Effector memory CD8-positive, alpha-beta T cell (primary cell): ENCODE measurements at regions not wholly inside any gene's neighbourhood (a gene's known extent, or its start where the extent isn't known, plus 50 kb on each side); places are given as distances from the start of the nearest gene placed in this dataset.

ENCODE experiments used
- ATAC-seq: fragments of 150-1000 bp; cut with Tn5 transposase; replicated peaks from 2 replicates; pipeline ENCODE4 v1.10.0; 2021; ENCODE audit warnings: mild to moderate bottlenecking, moderate library complexity
- DNase-seq, 3 experiments: peaks; one replicate each; pipeline ENCODE4 v3.0.0; 2021
- H3K27ac Mint-ChIP-seq, 2 donors: one replicate each; pipeline ENCODE4 v1.8.0; 2022; ENCODE audit warnings: mild to moderate bottlenecking in 2 of 2, mixed read lengths in 2 of 2, moderate library complexity in 2 of 2
- H3K27me3 Mint-ChIP-seq, 2 donors: one replicate each; pipeline ENCODE4 v1.8.0; 2022; ENCODE audit warnings: mixed read lengths in 2 of 2
- H3K36me3 Mint-ChIP-seq: one replicate; pipeline ENCODE4 v1.8.0; 2022; ENCODE audit warnings: mild to moderate bottlenecking, moderate library complexity, mixed read lengths; ENCODE audit not compliant: insufficient read depth
- H3K4me1 Mint-ChIP-seq, 2 donors: one replicate each; pipeline ENCODE4 v1.8.0; 2022; ENCODE audit warnings: low read depth in 2 of 2, mixed read lengths in 2 of 2
- H3K4me3 Mint-ChIP-seq, 2 donors: one replicate each; pipeline ENCODE4 v1.8.0; 2022; ENCODE audit warnings: mild to moderate bottlenecking in 2 of 2, mixed read lengths in 2 of 2, moderate library complexity in 2 of 2
- H3K9me3 Mint-ChIP-seq, 2 donors: one replicate each; pipeline ENCODE4 v1.8.0; 2022; ENCODE audit warnings: mixed read lengths in 2 of 2

DNA sequence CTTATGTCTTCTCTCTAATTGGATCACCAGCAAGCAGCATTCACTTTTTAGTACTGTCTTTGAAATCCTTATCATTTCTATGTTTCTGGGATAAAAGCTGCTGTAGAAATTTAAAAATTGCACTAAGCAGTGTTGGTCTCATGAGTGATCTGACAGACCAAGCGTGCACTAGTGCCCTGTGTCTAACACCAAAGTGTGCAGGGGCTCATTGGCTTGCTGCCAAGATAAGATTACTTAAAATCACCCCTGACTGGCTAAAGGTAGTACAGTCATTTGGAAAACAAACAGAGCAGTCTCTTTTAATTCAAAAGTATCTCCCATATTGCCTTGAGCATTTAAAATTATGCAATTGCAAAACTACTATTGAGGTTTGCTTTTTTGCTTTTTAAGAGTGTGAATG, 304.6 kb downstream of the ARAP2 start:
- ATAC-seq (no peak), DNase-seq (no peak)
- Mint-ChIP-seq H3K4me3 (no peak overlapping the region), H3K4me1 (no peaks in the 10 kb centered on the region), H3K36me3 (no peaks in the 10 kb centered on the region), H3K27me3 (no peaks in the 10 kb centered on the region), H3K9me3 (no peaks in the 10 kb centered on the region), H3K27ac (no peak overlapping the region)

DNA sequence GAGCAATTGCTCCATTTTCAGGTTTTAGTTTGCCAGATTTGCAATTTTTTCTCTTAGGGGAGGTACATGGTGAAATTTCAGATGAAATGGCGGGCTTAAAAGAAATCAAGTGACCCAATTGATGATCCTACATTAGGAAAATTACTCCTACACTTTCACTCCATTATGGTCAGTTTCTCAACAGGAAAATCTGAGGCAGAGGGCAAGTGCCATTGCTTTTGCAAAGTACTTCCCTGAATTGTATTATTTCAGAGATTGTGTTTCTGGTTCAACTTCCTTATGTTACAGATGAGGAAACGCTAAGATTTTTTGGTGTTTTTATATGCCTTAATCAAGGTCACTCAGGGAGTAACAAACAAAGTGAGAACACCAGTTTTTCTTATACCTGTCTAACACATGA, 302.2 kb downstream of the ARAP2 start:
- ATAC-seq (no peak), DNase-seq (no peak)
- Mint-ChIP-seq H3K4me1 (no peaks in the 10 kb centered on the region), H3K27me3 (no peaks in the 10 kb centered on the region), H3K4me3 (no peak overlapping the region), H3K27ac (no peak overlapping the region), H3K9me3 (no peaks in the 10 kb centered on the region), H3K36me3 (no peaks in the 10 kb centered on the region)

- no peaks in the 10 kb centered on the region for H3K36me3 Mint-ChIP-seq
- no peak overlapping the region for H3K4me3 Mint-ChIP-seq
- H3K27ac Mint-ChIP-seq: no peak overlapping the region
- DNase-seq: no peak
- ATAC-seq: no peak
- H3K4me1 Mint-ChIP-seq: no peaks in the 10 kb centered on the region
- H3K9me3 Mint-ChIP-seq: no peaks in the 10 kb centered on the region
- H3K27me3 Mint-ChIP-seq: no peaks in the 10 kb centered on the region
Measured at GRCh38 chr4:35943606-35944005, 300.7 kb downstream of the ARAP2 start.

DNA sequence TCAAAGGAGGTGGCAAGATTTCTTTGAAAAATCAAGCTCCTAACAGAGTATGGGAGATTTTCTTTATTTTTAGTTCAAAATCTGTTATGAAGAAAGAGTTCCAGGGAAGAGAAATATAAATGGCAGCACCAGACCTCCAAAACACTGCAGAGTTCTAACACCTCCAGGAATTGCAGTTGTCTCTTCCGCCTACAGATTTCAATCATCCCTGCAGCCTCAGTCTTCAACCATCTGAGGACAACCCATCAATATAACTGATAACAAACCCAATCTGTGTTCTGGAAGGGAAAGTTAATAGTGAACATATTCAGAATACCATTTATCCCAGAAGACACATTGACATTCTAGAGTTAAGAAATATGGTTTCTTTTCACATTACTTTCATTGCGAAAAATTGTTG, 296.1 kb downstream of the ARAP2 start:
- Mint-ChIP-seq H3K9me3 (no peaks in the 10 kb centered on the region), H3K27me3 (no peaks in the 10 kb centered on the region), H3K4me1 (no peaks in the 10 kb centered on the region), H3K36me3 (peaks cover 2% of the 10 kb centered on the region), H3K4me3 (no peak overlapping the region), H3K27ac (no peak overlapping the region)
- ATAC-seq (no peak), DNase-seq (no peak)

DNA sequence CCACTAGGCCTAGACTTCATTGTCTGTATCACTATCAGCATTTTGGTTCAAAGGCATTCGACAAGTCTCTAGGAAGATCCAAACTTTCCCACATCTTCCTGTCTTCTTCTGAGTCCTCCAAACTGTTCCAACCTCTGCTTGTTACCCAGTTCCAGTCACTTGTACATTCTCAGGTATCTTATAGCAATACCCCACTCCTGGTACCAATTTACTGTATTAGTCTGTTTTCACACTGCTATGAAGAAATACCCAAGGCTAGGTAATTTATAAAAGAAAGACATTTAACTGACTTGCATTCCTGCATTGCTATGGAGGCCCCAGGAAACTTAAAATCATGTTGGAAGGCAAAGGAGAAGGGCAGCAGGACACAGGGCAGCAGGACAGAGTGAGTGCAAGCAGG, 293.9 kb downstream of the ARAP2 start:
- Mint-ChIP-seq H3K4me3 (no peak overlapping the region), H3K9me3 (peaks cover 3 to 18% of the 10 kb centered on the region in 2 donors), H3K27ac (no peak overlapping the region), H3K27me3 (no peaks in the 10 kb centered on the region), H3K4me1 (no peaks in the 10 kb centered on the region), H3K36me3 (peaks cover 2% of the 10 kb centered on the region)
- ATAC-seq (no peak), DNase-seq (no peak)

GRCh38 chr4:35952751-35953150, 291.6 kb downstream of the ARAP2 start:
- H3K27me3 Mint-ChIP-seq: peaks cover 0 to 7% of the 10 kb centered on the region in 2 donors
- H3K36me3 Mint-ChIP-seq: peaks cover 2% of the 10 kb centered on the region
- no peak for ATAC-seq
- H3K4me1 Mint-ChIP-seq: no peaks in the 10 kb centered on the region
- no peak overlapping the region for H3K4me3 Mint-ChIP-seq
- H3K9me3 Mint-ChIP-seq: peaks cover 5 to 21% of the 10 kb centered on the region in 2 donors
- DNase-seq: no peak
- no peak overlapping the region for H3K27ac Mint-ChIP-seq

DNA sequence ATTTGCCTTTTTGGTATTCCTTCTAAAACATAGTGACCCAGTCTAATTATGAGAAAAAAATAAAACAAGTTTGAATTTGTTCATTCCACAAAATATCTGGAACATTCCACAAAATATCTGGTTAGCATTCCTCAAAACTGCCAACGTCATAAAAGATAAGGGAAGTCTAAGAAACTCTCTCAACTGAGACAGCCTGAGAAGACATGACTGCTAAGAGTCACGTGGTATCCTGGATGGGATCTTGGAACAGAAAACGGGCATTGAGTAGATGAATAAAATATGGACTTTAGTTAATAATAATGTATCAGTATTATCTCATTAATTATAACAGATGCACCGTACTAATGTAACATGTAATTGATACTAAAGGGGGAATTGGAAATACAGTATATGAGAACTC, 280.9 kb downstream of the ARAP2 start:
- Mint-ChIP-seq H3K4me1 (peaks cover 0 to 5% of the 10 kb centered on the region in 2 donors), H3K27ac (no peak overlapping the region), H3K27me3 (no peaks in the 10 kb centered on the region), H3K36me3 (no peaks in the 10 kb centered on the region), H3K4me3 (no peak overlapping the region), H3K9me3 (no peaks in the 10 kb centered on the region)
- ATAC-seq: no peak
- DNase-seq: no peak

DNA sequence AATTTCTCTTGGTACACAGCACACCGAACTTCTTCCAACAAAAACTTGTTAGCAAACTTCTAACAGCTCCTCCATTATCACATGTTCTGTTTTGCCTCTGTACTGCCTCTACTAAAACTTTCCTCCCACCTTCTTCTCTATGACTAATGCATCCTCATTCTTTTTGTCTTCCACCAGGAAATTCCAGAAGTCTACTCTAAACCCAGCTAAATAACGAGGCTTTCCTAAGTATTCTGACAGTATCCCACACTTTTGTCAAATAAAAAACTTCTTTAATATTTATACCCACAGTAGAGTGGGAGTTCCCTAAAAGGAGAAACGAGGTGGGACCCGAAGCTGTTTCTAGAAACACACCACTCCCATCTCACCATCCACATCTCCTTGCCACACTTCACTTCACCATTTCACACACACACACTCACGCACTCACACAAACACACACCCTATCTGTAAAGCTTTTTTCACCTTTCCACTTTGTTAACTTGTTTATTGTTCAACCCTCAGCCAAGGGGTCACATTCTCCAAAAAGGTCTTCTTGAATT, 280.3 kb downstream of the ARAP2 start:
- no peak for DNase-seq
- no peak for ATAC-seq
- no peaks in the 10 kb centered on the region for H3K9me3 Mint-ChIP-seq
- H3K27ac Mint-ChIP-seq: no peak overlapping the region
- no peaks in the 10 kb centered on the region for H3K27me3 Mint-ChIP-seq
- H3K4me3 Mint-ChIP-seq: no peak overlapping the region
- no peaks in the 10 kb centered on the region for H3K36me3 Mint-ChIP-seq
- H3K4me1 Mint-ChIP-seq: peaks cover 0 to 5% of the 10 kb centered on the region in 2 donors

DNA sequence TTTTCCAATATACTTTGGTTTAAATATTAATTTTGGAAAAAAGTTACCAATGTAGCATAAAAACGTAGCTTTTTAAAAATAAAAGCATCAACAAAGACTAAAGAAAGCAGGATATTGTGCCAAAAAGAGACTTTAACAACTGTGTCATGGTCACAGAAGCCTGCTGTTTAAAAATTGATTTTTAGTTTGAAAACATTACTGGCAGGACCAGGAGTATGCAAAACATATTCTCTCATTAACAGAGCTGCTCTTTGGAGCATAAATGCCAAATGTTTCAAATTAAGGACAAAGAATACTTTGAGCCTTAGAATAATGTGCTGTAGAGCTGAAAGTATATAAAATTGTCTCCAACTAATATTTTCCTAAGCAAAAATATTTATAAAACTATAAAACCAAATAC, 279.0 kb downstream of the ARAP2 start:
- Mint-ChIP-seq H3K27me3 (no peaks in the 10 kb centered on the region), H3K9me3 (no peaks in the 10 kb centered on the region), H3K4me1 (peaks cover 0 to 5% of the 10 kb centered on the region in 2 donors), H3K36me3 (no peaks in the 10 kb centered on the region), H3K27ac (no peak overlapping the region), H3K4me3 (no peak overlapping the region)
- no peak for DNase-seq
- no peak for ATAC-seq

GRCh38 chr4:35966566-35966965, 277.7 kb downstream of the ARAP2 start:
- no peaks in the 10 kb centered on the region for H3K36me3 Mint-ChIP-seq
- H3K4me3 Mint-ChIP-seq: no peak overlapping the region
- ATAC-seq (no peak), DNase-seq (no peak)
- no peaks in the 10 kb centered on the region for H3K9me3 Mint-ChIP-seq
- H3K27me3 Mint-ChIP-seq: no peaks in the 10 kb centered on the region
- peaks cover 0 to 5% of the 10 kb centered on the region in 2 donors for H3K4me1 Mint-ChIP-seq
- no peak overlapping the region for H3K27ac Mint-ChIP-seq

GRCh38 chr4:35970366-35970960, 273.9 kb downstream of the ARAP2 start:
- Mint-ChIP-seq H3K9me3 (no peaks in the 10 kb centered on the region), H3K27ac (no peak overlapping the region), H3K4me3 (no peak overlapping the region), H3K27me3 (peaks cover 0 to 4% of the 10 kb centered on the region in 2 donors), H3K4me1 (peaks cover 0 to under 1% of the 10 kb centered on the region in 2 donors), H3K36me3 (no peaks in the 10 kb centered on the region)
- no peak for DNase-seq
- no peak for ATAC-seq

DNA sequence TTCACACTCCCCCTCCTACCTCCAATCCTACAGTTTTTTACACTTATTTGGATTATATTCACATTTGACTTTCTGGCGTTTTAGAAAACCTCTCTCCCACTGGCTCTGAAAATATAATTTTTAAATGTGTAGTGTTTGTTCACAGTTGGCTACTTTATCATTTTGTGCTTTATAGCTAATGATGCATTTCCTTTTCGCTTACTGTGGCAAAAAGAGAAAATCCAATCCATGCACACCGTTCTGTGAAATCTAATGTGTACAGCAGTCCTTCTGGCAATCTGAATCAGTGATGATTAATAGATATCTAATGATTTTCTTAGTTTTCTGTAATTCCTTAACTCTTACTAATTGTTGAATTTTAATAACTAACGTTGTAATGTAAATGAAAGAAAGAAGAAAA, 271.5 kb downstream of the ARAP2 start:
- Mint-ChIP-seq H3K27me3 (peaks cover 0 to 4% of the 10 kb centered on the region in 2 donors), H3K4me3 (no peak overlapping the region), H3K36me3 (no peaks in the 10 kb centered on the region), H3K4me1 (peaks cover 0 to 4% of the 10 kb centered on the region in 2 donors), H3K27ac (no peak overlapping the region), H3K9me3 (no peaks in the 10 kb centered on the region)
- DNase-seq (no peak), ATAC-seq (no peak)

DNA sequence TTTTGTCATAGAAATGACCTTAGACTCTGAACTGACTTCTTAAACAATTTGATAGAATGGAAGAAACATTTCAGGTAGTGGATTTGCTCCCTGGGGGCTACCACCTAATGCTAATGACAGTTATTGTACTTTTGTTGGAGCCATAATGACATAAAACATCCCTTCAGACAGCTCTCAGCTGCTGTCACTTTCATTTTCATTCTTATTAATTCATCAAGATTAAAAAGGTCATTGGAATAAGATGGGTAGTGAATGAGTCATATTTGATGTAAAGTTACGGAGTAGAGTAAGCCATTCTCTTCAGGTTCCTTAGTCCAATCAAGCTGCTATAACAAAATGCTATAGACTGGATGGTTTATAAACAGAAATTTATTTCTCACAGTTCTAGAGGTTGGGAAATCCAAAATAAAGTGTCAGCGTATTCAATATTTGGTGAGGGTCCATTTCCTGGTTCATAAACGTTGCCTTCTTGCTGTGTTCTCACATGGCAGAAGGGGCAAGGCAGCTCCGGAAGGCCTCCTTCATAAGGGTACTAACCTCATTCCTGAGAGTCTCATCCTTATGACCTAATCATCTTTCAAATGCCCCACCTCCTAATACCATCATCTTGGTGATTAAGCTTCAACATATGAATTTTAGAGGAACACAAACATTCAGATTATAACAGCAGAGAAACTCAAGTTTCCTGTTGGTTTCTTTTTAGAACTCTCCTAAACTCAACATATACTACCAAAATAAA, 268.5 kb downstream of the ARAP2 start:
- Mint-ChIP-seq H3K4me1 (peaks cover 0 to 4% of the 10 kb centered on the region in 2 donors), H3K4me3 (peak overlapping the region in 1 of 2 donors; percentile 3), H3K27me3 (peaks cover 0 to 4% of the 10 kb centered on the region in 2 donors), H3K9me3 (no peaks in the 10 kb centered on the region), H3K27ac (peak overlapping the region in 1 of 2 donors; percentile 26), H3K36me3 (peaks cover 3% of the 10 kb centered on the region)
- no peak for DNase-seq
- ATAC-seq: no peak

- ATAC-seq (no peak), DNase-seq (no peak)
- peaks cover 3% of the 10 kb centered on the region for H3K36me3 Mint-ChIP-seq
- no peak overlapping the region for H3K27ac Mint-ChIP-seq
- H3K9me3 Mint-ChIP-seq: no peaks in the 10 kb centered on the region
- H3K27me3 Mint-ChIP-seq: no peaks in the 10 kb centered on the region
- peaks cover 3 to 8% of the 10 kb centered on the region in 2 donors for H3K4me1 Mint-ChIP-seq
- H3K4me3 Mint-ChIP-seq: no peak overlapping the region
Measured at GRCh38 chr4:35978551-35978950, 265.8 kb downstream of the ARAP2 start.
